SW 1271 (cell line): ENCODE measurements at regions not wholly inside any gene's neighbourhood (a gene's known extent, or its start where the extent isn't known, plus 50 kb on each side); places are given as distances from the start of the nearest gene placed in this dataset.
A peak's percentile ranks its signal among the peaks of the same experiment; 100 is the strongest.

Experiments used
- DNase-seq, 2 experiments: peaks; one replicate each; lab custom pipeline; 2025; lab: John Stamatoyannopoulos, UW

GRCh38 chr1:2916706-2917105, 104.6 kb upstream of the ACTRT2 start:
- DNase-seq, result no peak

- no peak for DNase-seq
Measured at GRCh38 chr1:2917284-2917683, 104.0 kb upstream of the ACTRT2 start.

GRCh38 chr1:2918441-2918840, 102.8 kb upstream of the ACTRT2 start:
- no peak for DNase-seq

GRCh38 chr1:2919841-2920240, 101.4 kb upstream of the ACTRT2 start:
- DNase-seq, result no peak

GRCh38 chr1:2920421-2921015, 100.7 kb upstream of the ACTRT2 start:
- DNase-seq, result no peak

GRCh38 chr1:2921970-2922686, 99.1 kb upstream of the ACTRT2 start:
- peak in 1 of 2 experiments; percentile 14 for DNase-seq

GRCh38 chr1:2923351-2923750, 97.9 kb upstream of the ACTRT2 start:
- DNase-seq, result no peak

GRCh38 chr1:2925291-2925690, 96.0 kb upstream of the ACTRT2 start:
- no peak for DNase-seq

GRCh38 chr1:2925918-2926317, 95.3 kb upstream of the ACTRT2 start:
- DNase-seq, result no peak

GRCh38 chr1:2926447-2927055, 94.7 kb upstream of the ACTRT2 start:
- DNase-seq, result no peak

GRCh38 chr1:2927393-2928360, 93.6 kb upstream of the ACTRT2 start:
- DNase-seq, result no peak

- DNase-seq, result no peak
Measured at GRCh38 chr1:2928366-2929325, 92.6 kb upstream of the ACTRT2 start.

- no peak for DNase-seq
Measured at GRCh38 chr1:2929335-2929734, 91.9 kb upstream of the ACTRT2 start.

- no peak for DNase-seq
Measured at GRCh38 chr1:2930016-2930815, 91.1 kb upstream of the ACTRT2 start.

- no peak for DNase-seq
Measured at GRCh38 chr1:2930913-2931723, 90.1 kb upstream of the ACTRT2 start.

GRCh38 chr1:2931724-2932401, 89.4 kb upstream of the ACTRT2 start:
- no peak for DNase-seq

- DNase-seq, result no peak
Measured at GRCh38 chr1:2932671-2933350, 88.5 kb upstream of the ACTRT2 start.
